Uterus (tissue), 3 donors: ENCODE measurements at regions not wholly inside any gene's neighbourhood (a gene's known extent, or its start where the extent isn't known, plus 50 kb on each side); places are given as distances from the start of the nearest gene placed in this dataset.

ENCODE experiments used
- DNase-seq, 2 donors: peaks; one replicate each; pipeline ENCODE4 v3.0.0-alpha.2; 2019 to 2020
- H3K27ac ChIP-seq, 2 donors: fragments of 200-600 bp; sonication (generic); 1 replicate in 1 of 2; 2 replicates in 1 of 2; pipeline ENCODE4 v1.5.1; 2016 to 2018
- H3K27me3 ChIP-seq, 2 donors: fragments of 200-600 bp; sonication (generic); one replicate each; pipeline ENCODE4 v1.5.1; 2018 to 2019; ENCODE audit warnings: control low read depth in 1 of 2
- H3K36me3 ChIP-seq, 2 donors: fragments of 200-600 bp; sonication (generic); one replicate each; pipeline ENCODE4 v1.5.1; 2019; ENCODE audit warnings: control low read depth in 1 of 2
- H3K4me1 ChIP-seq, 2 donors: fragments of 200-600 bp; sonication (generic); one replicate each; pipeline ENCODE4 v1.5.1; 2018 to 2019; ENCODE audit warnings: control low read depth in 1 of 2
- H3K4me3 ChIP-seq, 2 donors: fragments of 200-600 bp; sonication (generic); 1 replicate in 1 of 2; 2 replicates in 1 of 2; pipeline ENCODE4 v1.5.1; 2018 to 2019; ENCODE audit warnings: mild to moderate bottlenecking in 1 of 2
- H3K9me3 ChIP-seq, 2 donors: fragments of 200-600 bp; sonication (generic); one replicate each; pipeline ENCODE4 v1.5.1; 2019; ENCODE audit warnings: control low read depth in 1 of 2
- POLR2A ChIP-seq, 2 donors: fragments of 450-650 bp; IDR thresholded peaks; one replicate each; pipeline ENCODE4 v1.6.1; 2016; ENCODE audit warnings: antibody characterized with exemption in 2 of 2, mild to moderate bottlenecking in 1 of 2, moderate library complexity in 1 of 2
- intact Hi-C: fragments of 100-400 bp; cut with DNase I; formaldehyde crosslinking; loops from one replicate; pipeline ENCODE4 v1.15.1; 2023; ENCODE audit warnings: low total_unique reads
- TF ChIP-seq, protein P1 (sequence below), 4 experiments: fragments of 200-600 bp in 2 of 4; fragments of 450-650 bp in 2 of 4; sonication (generic) in 2 of 4; IDR thresholded peaks; one replicate each; pipeline ENCODE4 v1.5.1; 2016 to 2019; ENCODE audit warnings: antibody characterized with exemption in 4 of 4, mild to moderate bottlenecking in 2 of 4, moderate library complexity in 1 of 4
- donor health status: DM: yes; HTN: yes; CAD: no.

DNA sequence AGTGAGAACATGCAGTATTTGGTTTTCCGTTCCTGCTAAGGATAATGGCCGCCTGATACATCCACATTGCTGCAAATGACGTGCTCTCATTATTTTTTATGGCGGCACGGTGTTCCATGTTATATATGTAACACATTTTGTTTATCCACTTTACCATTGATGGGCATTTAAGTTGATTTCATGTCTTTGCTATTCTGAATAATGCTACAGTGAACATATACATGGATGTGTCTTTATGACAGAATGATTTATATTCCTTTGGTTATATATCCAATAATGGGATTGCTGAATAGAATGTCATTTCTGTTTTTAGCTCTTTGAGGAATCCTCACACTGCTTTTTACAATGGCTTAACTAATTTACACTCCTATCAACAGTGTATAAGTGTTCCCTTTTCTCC lies 1223.2 kb downstream of the RAPGEF2 start:
- TF ChIP-seq, protein P1, sequence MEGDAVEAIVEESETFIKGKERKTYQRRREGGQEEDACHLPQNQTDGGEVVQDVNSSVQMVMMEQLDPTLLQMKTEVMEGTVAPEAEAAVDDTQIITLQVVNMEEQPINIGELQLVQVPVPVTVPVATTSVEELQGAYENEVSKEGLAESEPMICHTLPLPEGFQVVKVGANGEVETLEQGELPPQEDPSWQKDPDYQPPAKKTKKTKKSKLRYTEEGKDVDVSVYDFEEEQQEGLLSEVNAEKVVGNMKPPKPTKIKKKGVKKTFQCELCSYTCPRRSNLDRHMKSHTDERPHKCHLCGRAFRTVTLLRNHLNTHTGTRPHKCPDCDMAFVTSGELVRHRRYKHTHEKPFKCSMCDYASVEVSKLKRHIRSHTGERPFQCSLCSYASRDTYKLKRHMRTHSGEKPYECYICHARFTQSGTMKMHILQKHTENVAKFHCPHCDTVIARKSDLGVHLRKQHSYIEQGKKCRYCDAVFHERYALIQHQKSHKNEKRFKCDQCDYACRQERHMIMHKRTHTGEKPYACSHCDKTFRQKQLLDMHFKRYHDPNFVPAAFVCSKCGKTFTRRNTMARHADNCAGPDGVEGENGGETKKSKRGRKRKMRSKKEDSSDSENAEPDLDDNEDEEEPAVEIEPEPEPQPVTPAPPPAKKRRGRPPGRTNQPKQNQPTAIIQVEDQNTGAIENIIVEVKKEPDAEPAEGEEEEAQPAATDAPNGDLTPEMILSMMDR (IDR thresholded peaks at IDR 0.05) = no peak
- no peak for TF ChIP-seq POLR2A (IDR thresholded peaks at IDR 0.05)
- Histone ChIP-seq H3K27me3 (no peaks in the 10 kb centered on the region), H3K27ac (no peak overlapping the region), H3K9me3 (no peaks in the 10 kb centered on the region), H3K4me1 (no peaks in the 10 kb centered on the region), H3K36me3 (no peaks in the 10 kb centered on the region), H3K4me3 (no peak overlapping the region)
- no peak for DNase-seq
- intact Hi-C loops = no loop called here

DNA sequence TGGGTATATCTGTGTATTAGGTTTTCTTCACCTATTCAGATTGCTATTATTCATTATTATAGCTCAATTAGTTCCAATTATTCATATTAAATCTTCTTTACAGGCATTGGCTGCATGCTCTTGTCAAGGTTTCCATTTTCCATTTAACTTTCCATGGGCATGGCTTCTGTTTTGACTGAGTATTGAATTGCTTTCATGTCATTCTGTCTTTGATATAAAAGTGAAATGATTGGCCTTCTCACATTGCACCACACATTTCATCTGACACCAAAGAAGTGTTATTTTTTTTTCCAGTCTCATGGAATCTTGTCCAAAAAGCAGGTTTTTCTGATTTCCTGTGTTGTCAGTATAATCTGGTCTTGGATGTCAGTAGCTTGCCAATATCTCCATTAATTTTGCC lies 1244.3 kb downstream of the RAPGEF2 start:
- Histone ChIP-seq H3K27ac (no peak overlapping the region), H3K27me3 (no peaks in the 10 kb centered on the region), H3K4me3 (no peak overlapping the region), H3K4me1 (no peaks in the 10 kb centered on the region), H3K9me3 (no peaks in the 10 kb centered on the region), H3K36me3 (no peaks in the 10 kb centered on the region)
- DNase-seq = no peak
- intact Hi-C loops = no loop called here
- TF ChIP-seq POLR2A (IDR thresholded peaks at IDR 0.05) = no peak
- TF ChIP-seq, protein P1 (IDR thresholded peaks at IDR 0.05) = no peak

DNA sequence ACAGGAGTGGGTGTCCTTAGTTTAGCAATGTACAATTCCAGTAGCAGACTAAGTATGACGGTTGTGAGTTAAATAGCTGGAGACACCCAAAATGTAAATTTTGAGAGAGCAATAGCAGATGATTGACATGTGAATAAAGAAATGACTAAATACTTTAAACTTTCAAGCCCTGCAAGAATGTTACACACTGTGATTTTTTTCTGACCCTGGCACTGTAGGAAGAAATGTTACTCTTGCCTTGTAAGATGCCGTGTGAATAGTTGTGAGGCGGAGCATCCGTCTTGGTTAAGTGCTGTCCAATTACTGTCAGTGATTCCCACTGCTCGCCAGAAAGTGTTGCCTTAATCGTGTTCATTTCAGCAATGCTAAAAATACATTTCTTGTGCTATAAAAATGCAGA lies 1248.1 kb downstream of the RAPGEF2 start:
- intact Hi-C loops = no loop called here
- H3K27me3 ChIP-seq = no peaks in the 10 kb centered on the region

DNA sequence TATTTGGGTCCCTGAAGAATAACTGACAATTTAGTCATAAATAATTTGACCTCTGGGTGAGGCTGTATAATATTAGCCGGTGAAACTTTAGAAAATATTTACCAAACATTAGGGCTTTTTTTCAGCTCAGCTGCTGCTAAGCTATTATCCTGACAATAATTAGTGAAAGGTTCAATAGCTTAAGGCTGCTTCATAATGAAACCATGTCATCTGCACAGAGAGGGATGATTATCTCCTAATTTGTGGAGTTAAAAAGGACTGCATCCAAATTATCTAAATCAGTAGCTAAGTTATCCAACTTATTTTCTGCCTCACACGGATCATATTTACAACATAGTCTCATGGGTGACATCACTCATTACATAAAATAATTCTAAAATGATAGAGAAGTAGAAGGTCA lies 1249.8 kb downstream of the RAPGEF2 start:
- Histone ChIP-seq H3K27ac (no peak overlapping the region), H3K4me1 (no peaks in the 10 kb centered on the region), H3K36me3 (no peaks in the 10 kb centered on the region), H3K9me3 (no peaks in the 10 kb centered on the region), H3K4me3 (no peak overlapping the region), H3K27me3 (no peaks in the 10 kb centered on the region)
- intact Hi-C loops = no loop called here
- no peak for TF ChIP-seq POLR2A (IDR thresholded peaks at IDR 0.05)
- TF ChIP-seq, protein P1 (IDR thresholded peaks at IDR 0.05) = no peak
- DNase-seq = no peak

More for the DNA sequence above, 1248.1 kb downstream of the RAPGEF2 start:
- DNase-seq = no peak
- H3K4me1 ChIP-seq = no peaks in the 10 kb centered on the region
- no peak overlapping the region for H3K27ac ChIP-seq
- H3K36me3 ChIP-seq = no peaks in the 10 kb centered on the region
- no peaks in the 10 kb centered on the region for H3K9me3 ChIP-seq
- TF ChIP-seq, protein P1 (IDR thresholded peaks at IDR 0.05) = no peak
- TF ChIP-seq POLR2A (IDR thresholded peaks at IDR 0.05) = no peak
- no peak overlapping the region for H3K4me3 ChIP-seq

DNA sequence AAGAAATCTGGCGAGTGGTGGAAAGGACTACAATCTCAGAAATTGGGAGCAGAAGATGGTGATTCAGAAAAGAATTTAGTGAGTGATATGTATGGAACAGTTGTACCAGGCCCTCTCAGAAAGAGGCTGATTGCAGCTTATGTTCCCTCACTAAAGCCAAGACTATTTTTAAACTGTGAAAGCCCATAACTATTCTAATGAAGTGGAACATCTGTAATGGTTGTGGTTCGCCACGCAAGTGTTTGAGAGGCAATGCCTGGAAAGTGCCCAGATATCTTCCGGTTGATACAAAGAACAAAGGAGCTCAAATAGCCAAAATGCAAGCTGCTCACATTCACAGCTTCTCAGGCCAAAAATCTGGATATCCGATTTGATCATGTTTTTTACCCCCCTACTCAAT lies 1250.7 kb downstream of the RAPGEF2 start:
- no peaks in the 10 kb centered on the region for H3K4me1 ChIP-seq

More for the DNA sequence above, 1250.7 kb downstream of the RAPGEF2 start:
- H3K27ac ChIP-seq = no peak overlapping the region
- DNase-seq = no peak
- TF ChIP-seq POLR2A (IDR thresholded peaks at IDR 0.05) = no peak
- TF ChIP-seq, protein P1 (IDR thresholded peaks at IDR 0.05) = no peak
- H3K27me3 ChIP-seq = no peaks in the 10 kb centered on the region
- H3K4me3 ChIP-seq = no peak overlapping the region
- intact Hi-C loops = no loop called here
- H3K36me3 ChIP-seq = no peaks in the 10 kb centered on the region
- no peaks in the 10 kb centered on the region for H3K9me3 ChIP-seq
